ENCODE measurements at regions not wholly inside any gene's neighbourhood (a gene's known extent, or its start where the extent isn't known, plus 50 kb on each side); places are given as distances from the start of the nearest gene placed in this dataset.

DNA sequence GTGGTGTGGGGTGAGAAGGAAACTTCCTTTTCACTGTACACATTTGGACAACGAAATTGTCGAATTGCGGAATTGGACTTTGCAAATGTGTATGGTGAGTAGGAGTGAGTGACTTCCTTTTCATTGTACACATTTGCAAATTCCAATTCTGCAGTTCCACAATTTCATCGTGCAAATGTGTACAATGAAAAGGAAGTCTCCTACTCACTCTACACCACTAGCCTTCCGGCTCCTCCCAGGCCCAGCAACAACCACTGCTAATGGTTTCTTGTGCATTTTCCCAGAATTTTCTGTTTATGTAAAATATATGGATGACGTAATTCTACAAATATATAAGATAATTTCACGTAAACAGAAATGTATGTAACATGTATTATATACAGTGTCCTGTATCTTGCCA lies 118.5 kb downstream of the ARL4A start:
- TF ChIP-seq, protein P1, sequence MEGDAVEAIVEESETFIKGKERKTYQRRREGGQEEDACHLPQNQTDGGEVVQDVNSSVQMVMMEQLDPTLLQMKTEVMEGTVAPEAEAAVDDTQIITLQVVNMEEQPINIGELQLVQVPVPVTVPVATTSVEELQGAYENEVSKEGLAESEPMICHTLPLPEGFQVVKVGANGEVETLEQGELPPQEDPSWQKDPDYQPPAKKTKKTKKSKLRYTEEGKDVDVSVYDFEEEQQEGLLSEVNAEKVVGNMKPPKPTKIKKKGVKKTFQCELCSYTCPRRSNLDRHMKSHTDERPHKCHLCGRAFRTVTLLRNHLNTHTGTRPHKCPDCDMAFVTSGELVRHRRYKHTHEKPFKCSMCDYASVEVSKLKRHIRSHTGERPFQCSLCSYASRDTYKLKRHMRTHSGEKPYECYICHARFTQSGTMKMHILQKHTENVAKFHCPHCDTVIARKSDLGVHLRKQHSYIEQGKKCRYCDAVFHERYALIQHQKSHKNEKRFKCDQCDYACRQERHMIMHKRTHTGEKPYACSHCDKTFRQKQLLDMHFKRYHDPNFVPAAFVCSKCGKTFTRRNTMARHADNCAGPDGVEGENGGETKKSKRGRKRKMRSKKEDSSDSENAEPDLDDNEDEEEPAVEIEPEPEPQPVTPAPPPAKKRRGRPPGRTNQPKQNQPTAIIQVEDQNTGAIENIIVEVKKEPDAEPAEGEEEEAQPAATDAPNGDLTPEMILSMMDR (IDR thresholded peaks at IDR 0.05): no peak
- no peak for TF ChIP-seq EZH2 (IDR thresholded peaks at IDR 0.05; ENCODE audit: borderline replicate concordance, insufficient read depth, low read depth, low read length, poor library complexity, severe bottlenecking)
